ENCODE measurements at regions not wholly inside any gene's neighbourhood (a gene's known extent, or its start where the extent isn't known, plus 50 kb on each side); places are given as distances from the start of the nearest gene placed in this dataset.

- CTCF ChIA-PET: no interaction called here
- no peaks in the 10 kb centered on the region for H3K4me1 ChIP-seq (ENCODE audit: control insufficient read depth in 1 of 2, insufficient read depth in 2 of 2, low read length in 2 of 2)
- RAD21 ChIA-PET (ENCODE audit: low non-redundant PET in 1 of 2, low total read pairs in 2 of 2, uncharacterized antibody in 2 of 2, unreplicated experiment in 2 of 2): no interaction called here
- H3K79me2 ChIP-seq (ENCODE audit: insufficient read depth, low read length): no peaks in the 10 kb centered on the region
- H3K4me2 ChIP-seq (ENCODE audit: low read length): no peak overlapping the region
- no peak overlapping the region for H2AFZ ChIP-seq (ENCODE audit: low read depth, low read length, poor library complexity, severe bottlenecking)
- no peak overlapping the region for H3K9ac ChIP-seq (ENCODE audit: low read length)
- intact Hi-C loops (cut with micrococcal nuclease): no loop called here
- BruUV-seq (replicated peaks): no TSS peak
- no peak overlapping the region for H3K27ac ChIP-seq (ENCODE audit: low read depth, low read length)
- H3K9me2 ChIP-seq (ENCODE audit: insufficient read depth): no peaks in the 10 kb centered on the region
- POLR2A ChIA-PET: no interaction called here
- ATAC-seq (no peak), DNase-seq (ENCODE audit: low read depth, low spot score) (no peak)
- no peaks in the 10 kb centered on the region for H4K20me1 ChIP-seq (ENCODE audit: insufficient read depth)
- no peak overlapping the region for H3K4me3 ChIP-seq (replicated peaks in 1 of 2; ENCODE audit: low read depth in 1 of 2, low read length in 2 of 2)
- H3K36me3 ChIP-seq (ENCODE audit: control insufficient read depth in 1 of 2, insufficient read depth in 2 of 2, low read length in 2 of 2): no peaks in the 10 kb centered on the region
- TF ChIP-seq ELF1 (IDR thresholded peaks at IDR 0.05; ENCODE audit: borderline replicate concordance, low read depth) (no peak), MAX (IDR thresholded peaks at IDR 0.05) (no peak), FOSL1 (IDR thresholded peaks at IDR 0.05; ENCODE audit: low read depth) (no peak), POLR2AphosphoS5 (IDR thresholded peaks at IDR 0.05; ENCODE audit: low read depth, low read length) (no peak), ZFX (IDR thresholded peaks at IDR 0.05) (no peak), ATF3 (IDR thresholded peaks at IDR 0.05) (no peak), POLR2A (IDR thresholded peaks at IDR 0.05; ENCODE audit: borderline replicate concordance, extremely low read depth, insufficient read depth, insufficient read length) (no peak), JUND (IDR thresholded peaks at IDR 0.05) (no peak), REST (IDR thresholded peaks at IDR 0.05; ENCODE audit: low read depth) (no peak), EZH2 (IDR thresholded peaks at IDR 0.05) (no peak), SRF (IDR thresholded peaks at IDR 0.05; ENCODE audit: low read depth) (no peak), ZBTB33 (IDR thresholded peaks at IDR 0.05; ENCODE audit: extremely low read depth, insufficient replicate concordance, low read length) (no peak), EZH2phosphoT487 (IDR thresholded peaks at IDR 0.05; ENCODE audit: borderline replicate concordance) (no peak)
- no peaks in the 10 kb centered on the region for H3K27me3 ChIP-seq (ENCODE audit: insufficient read depth, low read length)
- no peaks in the 10 kb centered on the region for H3K9me3 ChIP-seq (ENCODE audit: control insufficient read depth in 1 of 2, insufficient read depth in 1 of 2, low read depth in 1 of 2, low read length in 2 of 2)
Observed at GRCh38 chr16:73390491-73390890, 342.6 kb upstream of the ZFHX3 start.
